Stimulated activated CD4-positive, alpha-beta T cell treated with anti-CD3 and anti-CD28 coated beads, Interleukin-1b, Interleukin-23, amount 100 ng/mL, for 24 hours (primary cell): ENCODE measurements at regions not wholly inside any gene's neighbourhood (a gene's known extent, or its start where the extent isn't known, plus 50 kb on each side); places are given as distances from the start of the nearest gene placed in this dataset.

ENCODE experiments used
- DNase-seq, 4 experiments: peaks; one replicate each; pipeline ENCODE4 v3.0.0-alpha.2; 2020; ENCODE audit warnings: low read depth in 4 of 4, low spot score in 1 of 4

DNA sequence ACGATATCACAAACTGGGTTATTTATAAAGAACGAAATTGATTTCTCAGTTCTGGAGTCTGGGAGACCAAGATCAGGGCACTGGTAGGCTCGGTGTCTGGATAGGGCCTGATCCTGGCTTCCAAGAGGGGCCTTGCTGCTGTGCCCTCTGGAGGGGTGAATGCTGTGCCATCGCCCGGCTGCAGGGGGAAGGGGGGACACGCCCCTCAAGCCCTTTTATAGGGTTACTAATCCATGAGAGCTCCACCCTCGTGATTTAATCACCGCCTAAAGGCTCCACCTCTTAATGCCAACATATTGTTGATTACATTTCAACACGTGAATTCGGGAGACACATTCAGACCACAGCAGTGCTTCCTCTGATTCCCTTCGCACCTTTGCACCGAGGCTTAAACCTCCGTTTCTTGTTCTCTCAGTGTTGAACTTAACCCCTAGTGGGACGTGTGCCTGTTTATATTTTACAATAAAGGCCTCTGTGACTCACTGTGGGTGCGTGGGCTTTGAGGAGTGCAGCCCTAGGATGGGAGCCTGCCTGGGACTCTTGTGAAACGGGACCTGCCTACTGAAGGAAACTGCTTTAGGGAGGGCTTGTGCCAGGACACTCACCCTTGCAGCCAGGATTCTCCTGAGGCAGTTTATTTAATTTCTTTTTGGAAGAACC lies 52.4 kb upstream of the SPATA13 start:
- no peak for DNase-seq

DNA sequence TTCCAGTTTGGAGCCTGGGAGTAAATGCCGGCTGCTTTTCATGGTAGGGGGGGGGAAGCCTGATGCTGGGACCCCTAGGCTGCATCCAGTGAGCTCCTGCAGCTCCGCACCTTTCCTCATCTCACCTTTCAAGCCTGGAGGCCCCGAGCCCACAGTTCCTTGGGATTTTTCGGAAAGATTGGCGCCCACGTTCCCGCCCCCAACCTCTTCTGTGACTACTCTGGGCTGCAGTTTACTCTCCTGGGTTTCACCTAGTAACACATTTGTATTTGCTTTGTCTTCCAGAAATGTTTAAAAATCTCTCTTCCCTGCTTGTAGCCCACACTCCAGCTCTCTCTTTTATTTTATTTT lies 51.9 kb upstream of the SPATA13 start:
- no peak for DNase-seq

GRCh38 chr13:24110011-24110410 lies 50.5 kb upstream of the SPATA13 start:
- DNase-seq = no peak
